Osteoblast (primary cell): ENCODE measurements at regions not wholly inside any gene's neighbourhood (a gene's known extent, or its start where the extent isn't known, plus 50 kb on each side); places are given as distances from the start of the nearest gene placed in this dataset.
A peak's percentile ranks its signal among the peaks of the same experiment; 100 is the strongest.

Experiments used
- DNase-seq: peaks from one replicate; pipeline ENCODE4 v3.0.0; 2011; ENCODE audit warnings: low spot score, mixed read lengths; ENCODE audit not compliant: insufficient read length; ENCODE audit errors: missing footprints
- H2AFZ ChIP-seq: 2 replicates; pipeline ENCODE4 v1.6.0; 2011; ENCODE audit warnings: mild to moderate bottlenecking, low read length
- H3K27ac ChIP-seq: 2 replicates; pipeline ENCODE4 v1.5.1; 2011; ENCODE audit warnings: mild to moderate bottlenecking, low read depth, low read length, moderate library complexity
- H3K27me3 ChIP-seq: 2 replicates; pipeline ENCODE4 v1.6.0; 2012; ENCODE audit warnings: mild to moderate bottlenecking, control low read depth, inconsistent platforms, low read length, moderate library complexity; ENCODE audit not compliant: insufficient read depth
- H3K36me3 ChIP-seq: 2 replicates; pipeline ENCODE4 v1.5.1; 2011; ENCODE audit warnings: mild to moderate bottlenecking, low read length, control low read depth, moderate library complexity; ENCODE audit not compliant: insufficient read depth
- H3K4me1 ChIP-seq: 2 replicates; pipeline ENCODE4 v1.5.1; 2011; ENCODE audit warnings: mild to moderate bottlenecking, low read length, control low read depth, moderate library complexity; ENCODE audit not compliant: insufficient read depth
- H3K4me2 ChIP-seq: 2 replicates; pipeline ENCODE4 v1.6.0; 2011; ENCODE audit warnings: mild to moderate bottlenecking, low read length; ENCODE audit not compliant: insufficient read depth
- H3K4me3 ChIP-seq: fragments of 200-600 bp; sonication (generic); 3 replicates; pipeline ENCODE4 v1.5.1; 2012; ENCODE audit warnings: mild to moderate bottlenecking, low read length, inconsistent platforms; ENCODE audit not compliant: insufficient read depth
- H3K79me2 ChIP-seq: 2 replicates; pipeline ENCODE4 v1.6.0; 2012; ENCODE audit warnings: mild to moderate bottlenecking, low read length, control low read depth, inconsistent platforms; ENCODE audit not compliant: insufficient read depth
- H3K9me3 ChIP-seq: 2 replicates; pipeline ENCODE4 v1.5.1; 2011; ENCODE audit warnings: low read depth, low read length, control low read depth
- H4K20me1 ChIP-seq: 2 replicates; pipeline ENCODE4 v1.6.0; 2012; ENCODE audit warnings: mild to moderate bottlenecking, low read length, control low read depth; ENCODE audit not compliant: insufficient read depth
- CTCF ChIP-seq: IDR thresholded peaks from 2 replicates; pipeline ENCODE4 v1.5.1; 2011; ENCODE audit warnings: mild to moderate bottlenecking, low read depth, low read length, moderate library complexity; ENCODE audit errors: extremely low read depth

DNA sequence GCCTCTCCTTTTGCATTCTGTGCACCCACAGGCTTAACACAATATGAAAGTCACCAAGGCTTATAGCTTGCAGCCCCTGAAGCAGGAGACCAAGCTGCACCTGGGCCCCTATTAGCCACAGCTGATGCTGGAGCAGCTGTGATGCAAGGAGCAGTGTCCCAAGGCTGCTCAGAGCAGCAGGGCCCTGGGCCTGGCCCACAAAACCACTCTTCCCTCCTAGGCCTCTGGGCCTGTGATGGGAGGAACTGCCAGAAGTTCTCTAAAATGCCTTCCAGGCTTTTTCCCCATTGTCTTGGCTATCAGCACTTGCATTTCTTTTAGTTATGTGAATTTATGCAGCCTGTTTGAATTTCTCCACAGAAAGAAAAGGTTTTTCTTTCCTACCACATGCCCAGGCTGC lies 89.5 kb upstream of the KCTD3 start:
- no peak overlapping the region for H3K4me2 ChIP-seq
- H3K36me3 ChIP-seq, result no peaks in the 10 kb centered on the region
- H3K4me1 ChIP-seq, result peaks cover 19% of the 10 kb centered on the region
- H3K27me3 ChIP-seq, result no peaks in the 10 kb centered on the region
- peaks cover 2% of the 10 kb centered on the region for H3K9me3 ChIP-seq
- no peak overlapping the region for H3K27ac ChIP-seq
- no peaks in the 10 kb centered on the region for H3K79me2 ChIP-seq
- no peak for DNase-seq
- H2AFZ ChIP-seq, result no peak overlapping the region
- H4K20me1 ChIP-seq, result no peaks in the 10 kb centered on the region
- TF ChIP-seq CTCF, result no peak
- no peak overlapping the region for H3K4me3 ChIP-seq

DNA sequence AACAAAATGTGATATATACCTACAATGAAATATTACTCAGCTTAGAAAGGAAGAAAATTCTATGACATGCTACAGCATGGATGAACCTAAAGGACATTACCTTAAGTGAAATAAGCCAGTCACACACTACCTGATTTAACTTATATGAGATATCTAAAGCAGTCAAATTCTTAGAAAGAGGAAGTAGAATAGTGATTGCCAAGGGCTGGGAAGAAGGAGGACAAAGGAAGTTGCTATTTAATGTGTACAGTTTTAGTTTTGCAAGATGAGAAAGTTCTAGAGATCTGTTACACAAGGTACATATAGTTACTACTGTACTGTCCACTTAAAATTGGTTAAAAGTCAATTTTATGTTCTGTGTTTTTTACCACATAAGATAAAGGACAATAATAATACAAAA lies 87.5 kb upstream of the KCTD3 start:
- no peak for TF ChIP-seq CTCF
- Histone ChIP-seq H4K20me1 (no peaks in the 10 kb centered on the region), H3K36me3 (no peaks in the 10 kb centered on the region), H3K27ac (no peak overlapping the region), H3K4me3 (no peak overlapping the region), H3K79me2 (no peaks in the 10 kb centered on the region), H3K4me2 (no peak overlapping the region), H3K27me3 (no peaks in the 10 kb centered on the region), H3K9me3 (peaks cover 2% of the 10 kb centered on the region), H2AFZ (peak overlapping the region; percentile 18), H3K4me1 (peaks cover 26% of the 10 kb centered on the region)
- DNase-seq, result no peak

DNA sequence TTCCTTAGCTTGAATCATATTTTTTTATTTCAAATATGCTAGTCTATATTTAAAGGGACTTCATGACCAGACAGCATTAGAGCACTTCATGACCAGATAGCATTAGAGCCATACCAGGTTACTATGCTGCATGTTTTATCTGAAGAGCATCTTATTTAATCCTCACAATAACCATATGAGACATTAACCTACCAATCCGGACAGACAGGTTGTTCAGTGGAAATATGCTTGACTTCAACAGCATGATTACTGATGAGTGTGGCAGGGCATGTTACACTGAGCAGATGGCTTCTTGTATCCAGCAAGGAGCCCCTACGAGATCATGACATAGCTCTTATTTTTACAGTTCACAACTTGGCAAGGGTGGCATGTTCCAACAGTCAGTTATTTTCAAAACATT lies 85.0 kb upstream of the KCTD3 start:
- H4K20me1 ChIP-seq, result no peaks in the 10 kb centered on the region
- no peaks in the 10 kb centered on the region for H3K36me3 ChIP-seq
- no peaks in the 10 kb centered on the region for H3K79me2 ChIP-seq
- no peak overlapping the region for H2AFZ ChIP-seq
- no peak for TF ChIP-seq CTCF
- peaks cover 28% of the 10 kb centered on the region for H3K4me1 ChIP-seq
- H3K27me3 ChIP-seq, result no peaks in the 10 kb centered on the region
- DNase-seq, result no peak
- H3K4me3 ChIP-seq, result no peak overlapping the region
- H3K27ac ChIP-seq, result no peak overlapping the region
- H3K9me3 ChIP-seq, result peaks cover 2% of the 10 kb centered on the region
- H3K4me2 ChIP-seq, result no peak overlapping the region

- no peak for DNase-seq
Observed at GRCh38 chr1:215484171-215484939, 82.7 kb upstream of the KCTD3 start.

More at GRCh38 chr1:215484171-215484939, 82.7 kb upstream of the KCTD3 start:
- Histone ChIP-seq H3K36me3 (no peaks in the 10 kb centered on the region), H3K4me3 (no peak overlapping the region), H4K20me1 (no peaks in the 10 kb centered on the region), H3K4me1 (peaks cover 35% of the 10 kb centered on the region), H2AFZ (peak overlapping the region; percentile 75), H3K4me2 (no peak overlapping the region), H3K27ac (no peak overlapping the region), H3K9me3 (no peaks in the 10 kb centered on the region), H3K27me3 (no peaks in the 10 kb centered on the region), H3K79me2 (no peaks in the 10 kb centered on the region)
- TF ChIP-seq CTCF, result no peak
